ENCODE measurements at regions not wholly inside any gene's neighbourhood (a gene's known extent, or its start where the extent isn't known, plus 50 kb on each side); places are given as distances from the start of the nearest gene placed in this dataset.

DNA sequence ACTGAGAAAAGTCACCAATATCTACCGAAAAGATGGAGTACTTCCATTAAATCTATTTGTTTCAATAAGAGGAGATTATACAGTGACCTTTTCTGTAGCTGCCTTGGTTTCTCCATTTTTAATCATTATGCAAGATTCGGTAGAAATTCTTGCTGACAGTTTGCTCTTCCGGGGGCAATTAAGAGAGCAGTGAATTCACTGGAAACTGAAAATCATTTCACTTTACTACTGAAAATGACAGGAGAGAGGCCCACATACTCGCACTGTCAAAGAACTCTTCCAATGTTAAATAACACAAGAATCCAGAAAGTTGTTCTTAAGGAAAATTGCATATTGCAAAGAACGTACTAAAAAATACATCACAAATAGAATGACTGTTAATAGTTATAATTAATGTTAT, 699.3 kb downstream of the CBLN2 start:
- intact Hi-C loops (cut with micrococcal nuclease): no loop called here
- Histone ChIP-seq H3K9me3 (replicated peaks in 1 of 2; ENCODE audit: control insufficient read depth in 1 of 2, insufficient read depth in 1 of 2, low read length in 2 of 2) (peaks cover 19 to 27% of the 10 kb centered on the region in 2 donors), H3K27me3 (ENCODE audit: control insufficient read depth in 2 of 2, insufficient read depth in 2 of 2, low read length in 2 of 2) (no peaks in the 10 kb centered on the region), H3K79me2 (ENCODE audit: insufficient read depth, low read length) (no peaks in the 10 kb centered on the region), H3K4me2 (replicated peaks; ENCODE audit: extremely low read depth, low read length, poor library complexity, severe bottlenecking) (no peak overlapping the region), H3K36me3 (replicated peaks in 1 of 2; ENCODE audit: control insufficient read depth in 1 of 2, insufficient read depth in 2 of 2, low read length in 2 of 2) (no peaks in the 10 kb centered on the region), H3K27ac (ENCODE audit: low read depth in 1 of 2, low read length in 2 of 2) (no peak overlapping the region), H4K20me1 (ENCODE audit: insufficient read depth, low read length) (no peaks in the 10 kb centered on the region), H2AFZ (ENCODE audit: insufficient read depth, low read depth, low read length, poor library complexity, severe bottlenecking) (no peak overlapping the region), H3K9ac (ENCODE audit: insufficient read depth, low read length, poor library complexity, severe bottlenecking) (no peak overlapping the region), H3K4me3 (replicated peaks in 1 of 3; ENCODE audit: low read depth in 2 of 3, low read length in 3 of 3) (no peak overlapping the region), H3K4me1 (ENCODE audit: control insufficient read depth in 1 of 2, insufficient read depth in 2 of 2, low read length in 2 of 2) (no peaks in the 10 kb centered on the region)
- Mint-ChIP-seq H3K27ac (no peak overlapping the region), H3K27me3 (ENCODE audit: low read depth in 3 of 3) (no peaks in the 10 kb centered on the region), H3K36me3 (no peaks in the 10 kb centered on the region), H3K9me3 (peaks cover 0 to 17% (median 7%) of the 10 kb centered on the region in 7 donors), H3K4me3 (no peak overlapping the region), H3K4me1 (no peaks in the 10 kb centered on the region)
- 50% methylated on average over 2 of the region's 5 CpGs for WGBS (ENCODE audit: insufficient coverage)
- no peak for TF ChIP-seq CTCF (IDR thresholded peaks at IDR 0.05)
- no peak for DNase-seq

GRCh38 chr18:71842666-71843065, 701.5 kb downstream of the CBLN2 start:
- 100% methylated on average over 2 of the region's 5 CpGs for whole genome bisulfite sequencing (ENCODE audit: insufficient coverage)
- no peaks in the 10 kb centered on the region for H3K27me3 Mint-ChIP-seq (ENCODE audit: low read depth in 3 of 3)

More at GRCh38 chr18:71842666-71843065, 701.5 kb downstream of the CBLN2 start:
- no peak overlapping the region for H3K27ac Mint-ChIP-seq
- Histone ChIP-seq H3K79me2 (ENCODE audit: insufficient read depth, low read length) (no peaks in the 10 kb centered on the region), H3K9ac (ENCODE audit: insufficient read depth, low read length, poor library complexity, severe bottlenecking) (no peak overlapping the region), H3K36me3 (replicated peaks in 1 of 2; ENCODE audit: control insufficient read depth in 1 of 2, insufficient read depth in 2 of 2, low read length in 2 of 2) (no peaks in the 10 kb centered on the region), H3K9me3 (replicated peaks in 1 of 2; ENCODE audit: control insufficient read depth in 1 of 2, insufficient read depth in 1 of 2, low read length in 2 of 2) (peaks cover 5 to 9% of the 10 kb centered on the region in 2 donors), H3K4me3 (replicated peaks in 1 of 3; ENCODE audit: low read depth in 2 of 3, low read length in 3 of 3) (no peak overlapping the region), H2AFZ (ENCODE audit: insufficient read depth, low read depth, low read length, poor library complexity, severe bottlenecking) (no peak overlapping the region), H3K4me1 (ENCODE audit: control insufficient read depth in 1 of 2, insufficient read depth in 2 of 2, low read length in 2 of 2) (no peaks in the 10 kb centered on the region), H3K27me3 (ENCODE audit: control insufficient read depth in 2 of 2, insufficient read depth in 2 of 2, low read length in 2 of 2) (no peaks in the 10 kb centered on the region), H3K4me2 (replicated peaks; ENCODE audit: extremely low read depth, low read length, poor library complexity, severe bottlenecking) (no peak overlapping the region), H4K20me1 (ENCODE audit: insufficient read depth, low read length) (no peaks in the 10 kb centered on the region), H3K27ac (ENCODE audit: low read depth in 1 of 2, low read length in 2 of 2) (no peak overlapping the region)
- no peaks in the 10 kb centered on the region for H3K36me3 Mint-ChIP-seq
- TF ChIP-seq CTCF (IDR thresholded peaks at IDR 0.05): no peak
- H3K9me3 Mint-ChIP-seq: peaks cover 0 to 4% (median 0%) of the 10 kb centered on the region in 7 donors
- no peak overlapping the region for H3K4me3 Mint-ChIP-seq
- intact Hi-C loops (cut with micrococcal nuclease): no loop called here
- no peaks in the 10 kb centered on the region for H3K4me1 Mint-ChIP-seq
- DNase-seq: no peak

Measured in CD14-positive monocyte (primary cell).